GM21381 (cell line): ENCODE measurements at regions not wholly inside any gene's neighbourhood (a gene's known extent, or its start where the extent isn't known, plus 50 kb on each side); places are given as distances from the start of the nearest gene placed in this dataset.
"Not testable (repeated sequence)": the region's sequence is repeated elsewhere in the genome, so short reads cannot be mapped to it uniquely, and the experiment has no call there.

Experiments
- ATAC-seq: cut with Tn5 transposase; IDR thresholded peaks from one replicate; pipeline ENCODE4 v1.9.1; 2021; ENCODE audit warnings: mild to moderate bottlenecking, moderate library complexity; ENCODE audit not compliant: unreplicated experiment

DNA sequence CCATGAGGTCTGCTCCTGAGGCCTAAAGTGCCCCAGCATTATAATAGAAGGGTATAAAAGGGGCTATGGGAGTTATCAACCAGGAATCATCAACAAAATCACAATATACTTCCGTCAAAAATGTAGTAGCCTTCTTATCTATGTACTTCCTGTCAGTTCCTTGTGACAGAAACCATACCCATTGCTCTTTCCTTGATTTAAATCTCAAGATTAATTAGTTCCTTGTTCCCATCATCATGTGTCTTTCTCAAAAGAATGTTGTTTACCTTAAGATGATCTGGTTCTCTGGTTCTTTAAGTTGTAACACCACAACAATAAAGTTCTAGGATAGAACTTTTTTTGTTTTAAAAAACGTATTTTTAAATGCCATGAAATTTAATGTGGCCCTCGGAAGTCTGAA, 833.3 kb downstream of the LTN1 start:
- no peak for ATAC-seq

DNA sequence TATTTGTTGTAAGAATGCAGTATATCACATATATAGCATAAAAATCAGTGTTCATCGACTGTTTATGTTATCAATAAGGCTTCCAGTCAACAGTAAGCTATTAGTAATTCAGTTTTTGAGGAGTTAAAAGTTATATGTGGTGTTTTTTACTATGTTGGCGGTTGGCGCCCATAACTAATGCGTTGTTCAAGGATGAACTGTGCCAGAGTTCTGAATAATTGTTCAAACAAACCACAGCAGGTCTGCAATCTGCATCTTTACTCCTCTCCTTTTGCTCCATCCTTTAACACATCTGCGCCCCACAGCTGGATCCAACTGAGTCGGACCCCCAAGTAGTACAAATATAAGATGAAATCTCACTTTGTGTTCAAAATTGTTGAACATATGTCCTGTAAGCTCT, 836.1 kb downstream of the LTN1 start:
- no peak for ATAC-seq

DNA sequence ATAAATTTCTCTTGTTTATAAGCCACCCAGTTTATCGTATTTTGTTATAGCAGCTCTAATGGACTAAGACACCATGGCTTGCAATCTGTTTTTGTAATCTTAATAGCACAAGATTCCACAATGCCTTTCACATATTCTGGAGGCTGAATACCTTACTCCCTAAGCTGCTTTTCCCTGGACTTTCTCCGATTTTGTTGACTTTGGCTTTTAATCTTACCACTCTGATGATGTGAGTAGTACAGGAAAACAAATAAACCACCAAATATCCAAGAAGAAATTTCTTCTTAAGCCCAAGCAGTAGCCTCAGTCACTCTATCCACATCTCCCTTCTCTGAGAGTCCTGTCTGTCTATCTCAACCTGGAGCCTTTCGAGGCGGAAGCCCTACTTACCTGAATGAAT, 838.6 kb downstream of the LTN1 start:
- no peak for ATAC-seq

DNA sequence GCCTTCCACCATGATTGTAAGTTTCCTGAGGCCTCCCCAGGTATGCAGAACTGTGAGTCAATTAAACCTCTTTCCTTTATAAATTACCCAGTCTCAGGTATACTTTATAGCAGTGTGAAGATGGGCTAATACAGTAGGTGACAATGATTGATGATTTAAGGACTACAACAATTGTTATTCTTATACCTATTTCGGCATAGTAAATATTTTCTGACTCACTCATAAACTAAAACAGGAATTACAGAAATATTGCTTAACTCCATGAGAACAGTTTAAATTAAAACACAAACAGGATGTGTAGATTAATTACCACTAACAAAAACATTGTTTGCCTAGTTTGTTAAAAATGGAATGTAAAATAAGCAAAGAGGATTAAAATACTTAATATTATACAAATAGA, 839.9 kb downstream of the LTN1 start:
- no peak for ATAC-seq

DNA sequence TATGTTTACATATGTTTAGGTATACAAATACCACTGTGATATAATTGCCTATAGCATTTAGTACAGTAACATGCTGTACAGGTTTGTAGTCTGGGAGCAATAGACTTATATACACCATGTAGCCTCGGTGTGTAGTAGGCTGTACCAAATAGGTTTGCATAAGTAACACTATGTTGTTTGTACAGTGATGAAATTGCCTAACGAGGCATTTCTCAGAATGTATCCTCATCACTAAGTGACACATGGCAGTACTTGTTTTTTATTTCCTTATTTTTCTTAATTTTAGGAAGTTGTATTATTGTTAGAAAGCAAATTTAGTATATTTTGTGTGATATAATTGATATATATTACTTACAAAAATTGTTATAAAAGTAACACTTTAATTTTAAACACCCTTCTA, 840.9 kb downstream of the LTN1 start:
- no peak for ATAC-seq

DNA sequence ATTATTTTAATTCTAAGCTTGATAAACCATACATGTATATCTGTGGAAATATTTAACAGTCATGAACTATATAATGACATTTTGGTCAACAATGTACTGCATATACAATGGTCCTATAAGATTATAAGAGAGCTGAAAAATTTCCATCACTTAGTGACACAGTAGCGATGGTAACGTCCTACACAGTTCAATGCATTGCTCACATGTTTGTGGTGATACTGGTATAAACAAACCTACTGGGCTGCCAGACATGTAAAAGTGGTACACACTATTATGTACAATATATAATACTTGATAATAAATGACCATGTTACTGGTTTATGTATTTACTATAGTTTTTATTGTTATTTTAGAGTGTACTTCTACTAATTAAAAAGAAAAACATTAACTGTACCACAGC, 841.9 kb downstream of the LTN1 start:
- ATAC-seq = no peak

DNA sequence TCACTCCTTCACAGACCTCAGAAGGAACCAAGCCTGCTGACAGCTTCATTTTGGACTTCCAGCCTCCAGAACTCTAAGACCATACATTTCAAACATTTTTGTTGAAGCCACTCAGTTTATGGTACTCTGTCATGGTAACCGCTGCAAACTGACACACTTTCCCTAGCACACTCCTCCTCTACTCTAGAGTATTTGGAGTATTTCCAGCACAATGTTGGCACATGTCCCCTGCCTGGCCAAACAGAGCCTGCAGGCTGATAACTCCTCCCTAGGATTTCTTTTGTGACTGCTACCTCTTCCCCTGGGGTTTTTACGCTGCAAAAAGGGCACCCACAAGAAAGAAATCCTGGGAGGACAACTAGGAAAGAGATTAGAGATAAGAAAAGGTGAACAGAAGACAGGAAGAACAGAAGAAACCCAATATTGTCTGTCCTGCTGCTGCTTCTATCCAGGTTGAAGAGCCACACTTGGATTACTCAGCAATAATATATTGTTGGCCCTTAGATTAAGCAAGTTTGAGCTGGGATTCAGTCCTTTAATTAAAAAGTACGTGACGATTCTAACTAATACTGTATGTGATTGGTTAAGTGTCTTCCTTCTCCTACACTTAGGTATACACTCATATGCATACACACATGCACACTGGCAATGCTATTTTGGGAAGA, 844.1 kb downstream of the LTN1 start:
- no peak for ATAC-seq

DNA sequence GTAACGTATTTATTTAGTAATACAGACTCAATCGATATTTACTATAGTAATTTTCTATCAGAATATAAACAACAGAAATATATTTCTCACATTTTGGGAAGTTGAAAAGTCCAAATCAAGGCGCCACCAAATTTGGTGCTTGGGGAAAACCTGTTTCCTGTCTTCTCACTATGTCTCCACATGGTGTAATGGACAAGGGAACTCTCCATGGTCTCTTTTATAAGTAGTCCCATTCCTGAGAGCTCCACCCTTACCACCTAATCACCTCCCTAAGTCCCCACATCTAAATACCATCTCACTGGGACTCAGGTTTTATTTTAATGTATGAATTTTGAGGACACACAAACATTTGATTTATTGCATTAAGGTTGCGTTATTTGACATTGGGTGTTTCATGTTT, 848.0 kb downstream of the LTN1 start:
- no peak for ATAC-seq

DNA sequence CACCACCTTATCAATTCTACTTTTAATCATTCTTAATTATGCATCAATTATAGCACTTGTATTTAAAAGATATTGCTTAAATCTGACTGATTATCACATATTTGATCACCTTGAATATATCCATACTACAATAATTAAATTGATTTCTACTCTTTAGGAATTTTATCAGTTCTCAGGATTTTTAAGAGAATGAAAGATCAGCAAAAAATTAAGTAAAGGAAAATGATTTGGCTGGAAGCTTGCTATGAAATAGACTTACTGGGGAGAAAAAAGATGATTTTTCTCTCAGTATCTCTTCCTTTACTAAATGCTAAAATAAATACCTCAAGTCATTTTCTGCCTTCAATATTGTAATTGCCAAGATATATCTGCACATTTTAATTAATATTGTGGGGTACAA, 848.6 kb downstream of the LTN1 start:
- ATAC-seq = no peak

DNA sequence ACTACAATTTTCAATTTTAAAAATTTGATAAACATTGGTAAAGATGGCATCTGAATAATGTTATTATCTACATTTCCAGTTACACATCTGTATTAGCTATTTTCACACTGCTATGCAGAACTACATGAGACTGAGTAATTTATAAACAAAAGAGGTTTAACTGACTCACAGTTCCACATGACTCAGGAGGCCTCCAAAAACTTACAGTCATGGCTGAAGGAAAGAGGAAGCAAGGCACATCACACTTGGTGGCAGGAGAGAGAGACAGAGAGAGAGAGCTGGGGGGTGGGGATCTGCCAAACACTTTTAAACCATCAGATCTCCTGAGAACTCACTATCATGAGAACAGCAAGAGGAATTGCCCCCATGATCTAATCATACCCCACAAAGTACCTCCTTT, 850.0 kb downstream of the LTN1 start:
- no peak for ATAC-seq

DNA sequence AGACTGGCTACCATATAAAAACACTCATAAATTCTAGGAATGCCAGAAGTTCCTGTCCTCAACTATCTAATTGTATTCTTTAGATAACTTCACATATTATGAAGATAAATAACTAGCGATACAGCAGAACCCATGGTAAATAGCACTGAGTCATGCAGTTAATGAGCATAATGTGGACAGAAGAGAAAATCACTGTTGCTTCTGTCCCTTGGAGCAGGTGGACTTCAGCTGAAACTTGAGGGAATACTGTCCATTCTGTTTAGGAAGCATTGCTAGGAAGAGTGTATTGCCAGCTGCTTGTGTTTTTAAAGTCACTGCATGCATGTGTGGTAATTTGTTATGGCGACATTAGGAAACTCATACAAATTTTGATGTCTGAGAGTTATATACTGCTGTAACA, 854.4 kb downstream of the LTN1 start:
- ATAC-seq = no peak

DNA sequence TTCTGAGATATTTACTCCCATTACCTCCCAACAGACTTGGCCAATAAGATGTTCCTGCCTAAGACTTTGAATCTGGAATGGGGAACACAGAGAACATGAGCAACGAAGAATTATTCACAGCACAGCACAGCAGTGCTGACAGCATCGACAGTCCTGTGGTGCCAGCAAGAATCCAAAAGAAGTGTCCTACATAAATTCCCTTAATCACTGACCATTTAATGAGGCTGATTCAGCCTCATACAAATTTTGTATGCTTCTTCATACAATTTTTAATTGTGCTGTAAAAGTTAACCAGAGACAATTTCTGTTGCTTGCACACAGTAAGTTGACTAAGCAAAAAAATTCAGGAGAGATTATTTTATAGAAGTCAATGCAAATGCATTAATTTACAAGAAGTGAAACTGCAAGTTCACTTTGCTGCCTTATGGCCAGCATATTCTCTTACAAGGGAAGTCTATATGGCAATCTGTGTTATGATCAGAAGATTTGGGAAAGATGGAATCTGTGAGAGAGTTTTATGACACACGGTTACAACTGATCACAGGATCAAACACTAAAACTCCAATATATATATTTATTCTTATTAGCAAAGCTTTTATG, 855.9 kb downstream of the LTN1 start:
- ATAC-seq = no peak

DNA sequence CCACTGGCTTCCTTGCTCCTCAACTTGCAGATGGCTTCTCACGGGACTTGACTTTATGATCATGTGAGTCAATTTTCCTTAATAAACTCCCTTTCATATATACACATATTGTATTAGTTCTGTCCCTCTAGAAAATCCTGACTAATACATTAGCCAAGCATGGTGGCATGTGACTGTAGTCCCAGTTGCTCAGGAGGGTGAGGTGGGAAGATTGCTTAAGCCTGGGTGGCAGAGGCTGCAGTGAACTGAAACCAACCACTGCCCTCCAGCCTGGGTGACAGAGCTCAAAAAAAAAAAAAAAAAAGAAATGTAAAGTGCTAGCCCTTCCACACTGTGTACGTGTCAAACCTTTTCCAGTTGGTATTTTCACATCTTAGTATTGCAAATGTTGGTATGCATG, 857.0 kb downstream of the LTN1 start:
- ATAC-seq = no peak

DNA sequence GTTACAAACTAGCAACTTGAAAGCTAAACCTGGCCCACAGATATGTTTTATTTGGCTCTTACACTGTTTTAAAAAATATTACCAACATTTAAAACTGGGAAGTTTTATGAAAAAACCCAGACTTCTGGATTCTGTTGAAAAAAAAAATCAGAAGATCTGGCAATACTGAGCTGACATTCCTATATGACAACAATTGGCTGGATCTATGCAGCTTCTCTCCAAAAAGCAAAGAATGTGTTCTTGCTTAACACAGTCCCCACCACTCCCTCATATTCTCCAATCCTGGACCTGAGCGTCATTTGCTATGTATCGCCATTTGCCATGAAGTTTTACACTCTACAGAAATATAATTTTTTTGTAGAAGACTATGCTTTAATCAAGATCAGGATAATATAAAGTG, 859.6 kb downstream of the LTN1 start:
- ATAC-seq = no peak

DNA sequence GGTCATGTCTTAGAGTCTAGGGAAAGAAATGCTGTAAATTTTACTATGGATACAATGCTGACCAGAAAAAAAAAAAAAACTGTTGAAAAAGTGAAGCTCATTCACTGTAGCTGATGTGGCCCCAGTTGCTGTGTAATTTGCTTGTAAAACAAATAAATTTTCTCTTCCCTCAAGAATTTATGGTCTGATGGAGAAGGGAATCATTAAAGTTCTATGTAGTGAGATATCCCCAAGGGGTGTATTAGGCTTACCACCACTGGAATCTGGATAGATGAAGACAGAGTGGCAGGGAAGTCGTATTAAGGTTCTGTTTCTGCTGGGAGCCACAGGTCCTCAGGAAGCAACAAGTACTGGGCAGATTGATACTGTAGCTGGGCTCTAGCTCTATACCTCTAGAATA, 860.0 kb downstream of the LTN1 start:
- ATAC-seq = no peak

DNA sequence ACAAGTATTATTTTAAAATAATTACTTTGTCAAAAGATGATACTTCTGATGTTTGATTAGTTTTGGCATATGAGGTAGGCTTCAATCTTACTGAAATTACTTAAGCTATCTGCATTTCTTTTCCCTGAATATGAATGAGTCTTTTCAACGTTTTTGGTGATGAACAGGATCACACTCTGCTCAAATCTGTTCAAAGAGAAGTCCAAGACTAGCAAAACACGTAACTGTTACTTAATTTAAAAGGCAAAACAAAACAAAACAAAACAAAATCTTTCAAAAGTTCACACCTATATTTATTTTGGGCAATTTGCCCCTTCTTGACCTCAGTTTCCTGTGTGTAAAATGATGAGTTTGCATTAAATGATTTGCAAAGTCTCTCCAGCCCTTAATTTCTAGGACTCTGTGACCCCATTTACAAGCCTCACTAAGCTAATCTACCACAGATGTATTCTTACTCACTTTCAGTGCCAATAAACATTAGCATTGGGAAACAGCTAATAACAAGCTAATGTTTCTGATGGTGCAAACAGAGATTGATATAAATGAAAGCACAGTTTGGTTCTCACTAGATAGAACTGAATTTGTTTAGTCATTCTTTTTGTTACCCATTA, 865.4 kb downstream of the LTN1 start:
- no peak for ATAC-seq

DNA sequence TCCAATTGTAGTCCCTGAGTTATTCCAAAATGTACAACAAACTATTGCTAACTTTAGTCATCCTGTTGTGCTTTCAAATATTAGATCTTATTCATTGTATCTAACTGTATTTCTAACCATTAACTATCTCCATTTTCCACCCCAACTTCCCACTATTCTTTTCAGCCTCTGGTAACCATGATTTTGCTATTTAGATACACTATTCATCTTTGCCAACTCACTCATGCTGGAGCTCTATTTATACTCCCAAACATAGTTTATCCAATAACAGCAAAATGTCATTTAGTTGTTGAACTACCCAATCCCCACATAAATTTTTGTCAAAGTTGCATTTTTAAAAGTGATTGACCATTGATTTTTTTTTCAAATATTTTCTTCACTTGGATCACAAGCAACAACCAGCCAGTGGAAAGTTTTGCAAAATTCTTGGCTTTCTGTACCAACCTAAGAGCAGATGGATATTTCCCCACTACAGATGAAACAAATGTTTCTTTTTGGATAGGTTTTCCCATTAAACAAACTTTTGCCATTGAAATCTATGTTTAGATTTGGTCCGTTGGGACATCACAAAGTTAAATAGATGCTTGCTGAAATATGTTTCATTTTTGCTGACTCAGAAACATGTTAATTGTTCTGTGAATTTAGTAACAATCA, 866.0 kb downstream of the LTN1 start:
- no peak for ATAC-seq

DNA sequence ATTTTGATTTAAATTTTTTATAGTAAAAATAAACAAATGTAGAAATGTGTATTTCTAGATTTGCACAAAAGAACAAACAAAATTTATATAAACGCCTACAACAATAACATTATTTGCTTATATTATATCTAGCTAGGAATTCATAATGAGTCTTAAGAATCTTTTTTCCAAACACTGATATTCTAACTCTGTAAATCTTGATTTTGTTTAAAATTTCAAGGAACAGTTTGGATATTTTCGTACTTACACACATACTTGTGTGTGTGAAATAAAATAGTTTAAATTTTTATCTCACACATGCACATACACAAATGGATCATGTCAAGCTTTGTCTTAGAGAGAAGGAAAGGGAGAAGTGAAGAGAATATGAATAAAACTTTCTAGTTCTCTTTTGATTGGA, 868.1 kb downstream of the LTN1 start:
- no peak for ATAC-seq

DNA sequence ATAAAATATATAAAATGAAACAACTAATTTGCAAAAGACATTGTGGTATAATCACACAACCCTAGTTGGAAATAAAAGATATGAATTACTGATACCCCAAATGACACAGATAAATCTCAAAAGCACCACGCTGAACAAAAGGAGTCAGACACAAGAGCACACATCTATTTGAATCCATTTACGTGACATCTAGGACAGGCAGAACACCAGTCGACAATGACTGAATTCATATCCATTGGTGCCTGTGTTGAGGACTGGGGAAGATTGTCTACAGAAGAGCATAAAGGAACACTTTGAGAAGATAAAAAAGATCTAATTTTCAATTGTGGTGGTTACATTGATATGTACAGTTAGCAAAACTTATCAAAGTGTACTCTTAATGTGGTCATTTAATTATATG, 874.1 kb downstream of the LTN1 start:
- no peak for ATAC-seq

DNA sequence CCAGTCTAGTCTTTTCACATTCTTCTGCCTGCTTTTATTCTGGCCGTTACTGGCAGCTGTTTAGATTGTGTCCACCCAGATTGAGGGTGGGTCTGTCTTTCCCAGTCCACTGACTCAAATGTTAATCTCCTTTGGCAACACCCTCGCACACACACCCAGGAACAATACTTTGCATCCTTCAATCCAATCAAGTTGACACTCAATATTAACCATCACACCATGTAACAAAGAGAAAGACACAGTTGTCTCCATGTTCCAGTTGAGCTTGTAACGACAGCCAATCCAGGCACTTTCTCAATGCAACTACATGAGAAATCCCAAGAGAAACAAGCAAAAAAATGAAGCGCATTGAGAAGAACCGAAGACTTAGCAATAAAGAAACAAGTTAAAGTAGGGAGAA, 877.7 kb downstream of the LTN1 start:
- ATAC-seq = not testable (repeated sequence)

DNA sequence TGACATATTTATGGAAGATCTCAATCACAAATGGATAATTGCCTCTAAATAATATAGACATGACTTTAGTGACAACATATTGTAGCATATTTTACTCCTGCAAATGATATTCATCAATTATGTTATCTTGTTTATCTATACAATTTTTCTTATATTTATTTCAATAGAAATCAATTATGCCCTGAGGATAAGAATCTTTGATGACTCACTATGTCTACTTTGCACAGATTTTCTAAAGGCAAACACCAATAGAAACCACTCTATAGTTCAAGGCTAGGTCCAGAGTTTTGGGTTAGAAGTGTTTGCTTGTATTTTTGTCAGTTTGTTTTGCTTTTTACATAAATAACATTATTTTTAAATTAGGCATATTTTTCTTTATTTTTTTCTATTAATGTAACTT, 879.0 kb downstream of the LTN1 start:
- ATAC-seq = no peak

DNA sequence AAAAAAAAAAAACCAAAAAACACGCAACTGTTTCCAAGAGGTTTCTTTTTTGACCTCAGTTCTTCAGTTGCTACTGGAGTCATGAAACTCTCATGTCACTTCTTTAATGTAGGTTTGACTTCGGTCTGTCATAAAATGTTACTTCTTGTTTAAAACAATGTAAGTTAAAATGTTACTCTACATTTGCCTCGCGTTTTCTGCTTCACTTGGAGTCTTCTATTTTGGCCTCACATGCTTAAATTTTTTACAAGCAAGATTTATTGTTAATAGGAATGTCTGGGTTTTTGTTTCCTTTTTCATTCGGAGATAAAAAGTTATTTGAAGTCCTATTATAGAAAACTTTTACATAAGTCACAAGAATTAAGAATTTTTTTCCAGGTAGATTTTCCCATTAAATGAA, 880.2 kb downstream of the LTN1 start:
- no peak for ATAC-seq
